ENCODE measurements at regions not wholly inside any gene's neighbourhood (a gene's known extent, or its start where the extent isn't known, plus 50 kb on each side); places are given as distances from the start of the nearest gene placed in this dataset.

- DNase-seq (ENCODE audit: low read depth in 2 of 2), result no peak
Observed at GRCh38 chr4:125515016-125515415, 200.3 kb downstream of the FAT4 start.

GRCh38 chr4:125517831-125518230, 203.1 kb downstream of the FAT4 start:
- DNase-seq (ENCODE audit: low read depth in 2 of 2), result no peak

GRCh38 chr4:125518281-125518680, 203.5 kb downstream of the FAT4 start:
- no peak for DNase-seq (ENCODE audit: low read depth in 2 of 2)

- no peak for DNase-seq (ENCODE audit: low read depth in 2 of 2)
Observed at GRCh38 chr4:125519371-125520146, 204.8 kb downstream of the FAT4 start.

- no peak for DNase-seq (ENCODE audit: low read depth in 2 of 2)
Observed at GRCh38 chr4:125520258-125520990, 205.7 kb downstream of the FAT4 start.

GRCh38 chr4:125522588-125522987, 207.8 kb downstream of the FAT4 start:
- no peak for DNase-seq (ENCODE audit: low read depth in 2 of 2)

GRCh38 chr4:125522992-125523391, 208.2 kb downstream of the FAT4 start:
- no peak for DNase-seq (ENCODE audit: low read depth in 2 of 2)

- DNase-seq (ENCODE audit: low read depth in 2 of 2), result no peak
Observed at GRCh38 chr4:125526420-125526819, 211.7 kb downstream of the FAT4 start.

GRCh38 chr4:125527681-125528080, 212.9 kb downstream of the FAT4 start:
- DNase-seq (ENCODE audit: low read depth in 2 of 2), result no peak

- no peak for DNase-seq (ENCODE audit: low read depth in 2 of 2)
Observed at GRCh38 chr4:125529071-125529470, 214.3 kb downstream of the FAT4 start.

GRCh38 chr4:125538670-125539069, 223.9 kb downstream of the FAT4 start:
- DNase-seq (ENCODE audit: low read depth in 2 of 2), result no peak

GRCh38 chr4:125539691-125540090, 224.9 kb downstream of the FAT4 start:
- DNase-seq (ENCODE audit: low read depth in 2 of 2), result no peak

GRCh38 chr4:125541836-125542385, 227.2 kb downstream of the FAT4 start:
- no peak for DNase-seq (ENCODE audit: low read depth in 2 of 2)

- no peak for DNase-seq (ENCODE audit: low read depth in 2 of 2)
Observed at GRCh38 chr4:125546272-125546671, 231.5 kb downstream of the FAT4 start.

GRCh38 chr4:125547836-125548235, 233.1 kb downstream of the FAT4 start:
- DNase-seq (ENCODE audit: low read depth in 2 of 2), result no peak

GRCh38 chr4:125550769-125551168, 236.0 kb downstream of the FAT4 start:
- no peak for DNase-seq (ENCODE audit: low read depth in 2 of 2)

- DNase-seq (ENCODE audit: low read depth in 2 of 2), result no peak
Observed at GRCh38 chr4:125551466-125551865, 236.7 kb downstream of the FAT4 start.

- no peak for DNase-seq (ENCODE audit: low read depth in 2 of 2)
Observed at GRCh38 chr4:125551967-125552366, 237.2 kb downstream of the FAT4 start.

- DNase-seq (ENCODE audit: low read depth in 2 of 2), result no peak
Observed at GRCh38 chr4:125572601-125573000, 257.8 kb downstream of the FAT4 start.

GRCh38 chr4:125573368-125573767, 258.6 kb downstream of the FAT4 start:
- DNase-seq (ENCODE audit: low read depth in 2 of 2), result no peak

- DNase-seq (ENCODE audit: low read depth in 2 of 2), result no peak
Observed at GRCh38 chr4:125573786-125574185, 259.0 kb downstream of the FAT4 start.

GRCh38 chr4:125582302-125582701, 267.5 kb downstream of the FAT4 start:
- DNase-seq (ENCODE audit: low read depth in 2 of 2), result no peak

GRCh38 chr4:125590158-125590557, 275.4 kb downstream of the FAT4 start:
- no peak for DNase-seq (ENCODE audit: low read depth in 2 of 2)

Measured in stimulated activated CD8-positive, alpha-beta memory T cell treated with anti-CD3 and anti-CD28 coated beads, Interleukin-15, amount 100 ng/mL, for 48 hours (primary cell).